NCI-H446 treated with DMSO at 0.1 percent for 48 hours (cell line): ENCODE measurements at regions not wholly inside any gene's neighbourhood (a gene's known extent, or its start where the extent isn't known, plus 50 kb on each side); places are given as distances from the start of the nearest gene placed in this dataset.

Experiments
- DNase-seq: peaks from one replicate; lab custom pipeline; 2025; lab: John Stamatoyannopoulos, UW

GRCh38 chr2:144156736-144157640 lies 362.9 kb downstream of the ZEB2 start:
- no peak for DNase-seq

- no peak for DNase-seq
Observed at GRCh38 chr2:144154205-144154604, 365.7 kb downstream of the ZEB2 start.

- DNase-seq: no peak
Observed at GRCh38 chr2:144152817-144153271, 367.1 kb downstream of the ZEB2 start.

DNA sequence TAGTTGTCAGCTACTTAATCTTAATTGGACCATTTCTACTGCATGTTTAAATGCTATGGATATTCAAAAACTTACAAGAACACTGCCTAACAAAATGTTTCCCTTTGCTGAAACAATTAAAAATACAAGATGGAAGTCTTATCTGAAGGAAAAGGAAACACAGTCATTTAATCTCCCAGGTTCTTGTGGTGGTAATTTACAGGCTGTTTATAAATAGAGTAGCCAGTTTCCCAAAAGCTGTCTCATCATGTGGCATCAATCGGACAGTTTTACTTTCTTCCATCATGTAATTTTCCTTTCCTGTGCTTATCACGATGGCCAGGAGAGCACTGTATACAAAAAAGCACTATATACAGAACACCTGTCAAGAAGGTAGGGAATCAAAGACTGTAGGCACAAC lies 368.1 kb downstream of the ZEB2 start:
- DNase-seq: no peak

- no peak for DNase-seq
Observed at GRCh38 chr2:144151405-144151804, 368.5 kb downstream of the ZEB2 start.

DNA sequence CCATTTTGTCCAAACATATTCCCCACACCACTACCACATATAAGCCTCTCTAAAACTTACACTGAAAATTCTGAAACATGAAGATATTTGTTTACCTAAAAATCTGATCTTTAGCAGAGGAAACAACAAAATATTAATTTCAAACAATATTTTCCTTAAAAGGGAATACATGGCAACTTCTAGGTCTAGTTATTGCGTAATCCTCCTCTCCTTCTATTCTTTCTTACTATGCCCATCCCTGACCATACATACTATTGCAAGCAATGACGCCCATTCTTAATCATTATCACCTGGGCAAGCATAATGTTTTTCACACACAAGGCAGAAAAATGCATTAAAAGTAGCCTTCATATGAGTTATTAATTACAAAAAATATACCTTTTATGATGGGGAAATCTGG lies 372.6 kb downstream of the ZEB2 start:
- DNase-seq: no peak

GRCh38 chr2:144146876-144147275 lies 373.0 kb downstream of the ZEB2 start:
- DNase-seq: no peak

DNA sequence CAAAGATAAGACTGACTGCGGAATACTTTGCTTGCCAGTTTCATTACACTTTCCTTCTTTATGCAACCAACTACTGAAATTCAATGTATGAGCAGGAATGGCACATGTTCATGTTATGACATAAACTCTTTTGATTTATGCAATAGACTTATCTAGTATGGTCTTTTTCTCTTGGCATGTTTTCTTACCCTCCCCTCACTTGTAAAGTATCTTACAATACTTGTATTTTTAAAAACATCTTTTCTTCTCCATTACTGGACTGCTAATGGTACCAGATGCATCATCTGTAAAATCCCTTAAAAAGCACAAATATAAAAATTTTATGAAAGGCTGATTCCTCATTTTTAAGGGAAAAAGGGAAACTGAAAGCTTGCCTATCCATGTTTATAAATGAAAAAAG lies 373.8 kb downstream of the ZEB2 start:
- no peak for DNase-seq

DNA sequence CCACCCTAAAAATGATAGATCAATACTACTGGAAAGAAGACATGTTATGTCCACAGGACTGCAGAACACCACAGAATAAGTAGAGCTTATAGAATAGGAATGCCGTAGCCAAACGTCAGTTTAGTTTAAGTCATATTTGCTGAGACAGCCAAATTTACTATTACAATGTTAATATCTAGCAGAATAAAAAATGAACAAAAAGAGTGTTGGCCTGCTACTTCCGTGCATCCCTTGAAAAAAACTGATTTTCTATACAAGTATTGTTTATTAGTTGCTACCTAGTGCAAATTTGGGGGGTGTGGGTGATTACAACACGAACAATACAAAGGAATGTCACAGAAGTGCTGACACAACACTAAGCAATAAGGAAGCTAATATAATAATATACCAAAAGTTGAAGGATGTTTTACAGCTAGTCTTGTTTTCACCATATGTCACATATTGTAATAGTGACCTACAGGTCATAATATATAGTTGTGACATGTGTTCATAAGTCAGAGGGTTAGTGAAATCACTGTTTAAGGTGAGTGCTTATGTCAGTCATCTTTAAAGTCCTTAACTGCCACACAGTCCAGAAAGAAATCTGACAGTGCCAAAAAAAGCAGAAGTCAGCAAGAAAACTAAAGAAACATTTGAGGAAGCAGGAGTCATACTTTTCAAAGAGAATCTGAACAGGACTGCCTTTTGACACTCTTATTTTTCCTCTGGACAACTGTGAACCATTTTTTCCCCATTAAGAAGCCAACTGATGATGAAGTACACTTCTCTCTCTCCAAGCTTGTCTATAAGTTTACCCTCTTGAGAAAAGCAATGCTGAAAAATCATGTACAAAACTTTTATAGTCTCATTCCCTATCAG lies 376.4 kb downstream of the ZEB2 start:
- no peak for DNase-seq

GRCh38 chr2:144140891-144141290 lies 379.0 kb downstream of the ZEB2 start:
- DNase-seq: no peak

- DNase-seq: no peak
Observed at GRCh38 chr2:144137705-144138428, 382.1 kb downstream of the ZEB2 start.

DNA sequence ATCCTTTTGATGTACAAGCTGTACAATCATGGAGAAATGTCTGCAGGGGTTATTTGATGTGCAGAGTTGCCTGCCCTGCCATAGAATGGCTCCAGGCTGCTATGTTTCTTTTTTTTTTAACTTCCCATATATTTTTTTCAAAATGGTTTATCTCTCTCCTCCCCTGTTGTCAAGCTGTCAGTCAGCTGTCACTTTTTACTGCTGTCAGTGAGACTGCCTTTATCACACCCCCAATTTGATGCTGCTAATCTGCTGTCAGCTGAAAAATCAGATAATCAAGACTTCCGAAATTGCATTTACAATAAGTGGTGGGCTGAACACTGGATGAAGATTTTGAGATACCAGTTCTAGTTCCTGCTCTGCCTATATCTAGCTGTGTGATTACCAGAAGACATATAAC lies 382.6 kb downstream of the ZEB2 start:
- DNase-seq: no peak

- no peak for DNase-seq
Observed at GRCh38 chr2:144136297-144137010, 383.5 kb downstream of the ZEB2 start.

DNA sequence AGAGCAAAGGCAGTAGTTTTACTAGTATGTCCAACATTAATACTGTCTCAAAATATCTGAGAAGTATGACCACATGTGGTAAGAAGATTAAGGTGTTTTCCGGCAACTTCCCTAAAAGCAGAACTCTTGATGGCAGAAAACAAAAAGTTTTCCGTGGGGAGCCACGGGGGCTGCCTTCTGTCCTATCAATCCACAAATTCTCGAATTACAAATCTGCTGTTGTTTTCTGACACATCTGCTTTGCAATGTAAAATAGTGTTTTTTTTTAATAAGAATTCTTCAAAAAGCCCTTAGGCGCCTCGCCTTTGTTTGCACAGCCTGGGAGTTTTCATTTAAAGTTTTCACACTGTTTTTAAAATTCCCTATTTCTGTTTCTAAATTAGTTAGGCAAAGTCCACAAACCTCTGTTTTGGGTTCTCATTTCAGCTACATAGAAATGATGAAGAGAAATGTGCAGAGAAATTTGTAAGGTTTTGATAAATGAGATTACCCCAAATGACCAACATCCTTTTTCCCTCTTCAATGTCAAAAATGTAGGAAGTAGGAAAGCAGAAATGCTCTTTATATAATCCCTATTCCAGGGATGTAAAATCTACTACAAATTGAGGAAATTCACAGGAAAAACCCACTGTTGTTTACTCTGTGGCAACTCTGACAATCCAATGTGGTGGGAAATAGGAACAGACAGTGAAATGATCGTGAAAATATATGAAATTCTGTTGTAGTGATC lies 385.8 kb downstream of the ZEB2 start:
- no peak for DNase-seq

GRCh38 chr2:144132357-144132756 lies 387.6 kb downstream of the ZEB2 start:
- DNase-seq: no peak

GRCh38 chr2:144131042-144131441 lies 388.9 kb downstream of the ZEB2 start:
- no peak for DNase-seq

- no peak for DNase-seq
Observed at GRCh38 chr2:144130551-144130950, 389.4 kb downstream of the ZEB2 start.

GRCh38 chr2:144128130-144128746 lies 391.7 kb downstream of the ZEB2 start:
- DNase-seq: no peak

DNA sequence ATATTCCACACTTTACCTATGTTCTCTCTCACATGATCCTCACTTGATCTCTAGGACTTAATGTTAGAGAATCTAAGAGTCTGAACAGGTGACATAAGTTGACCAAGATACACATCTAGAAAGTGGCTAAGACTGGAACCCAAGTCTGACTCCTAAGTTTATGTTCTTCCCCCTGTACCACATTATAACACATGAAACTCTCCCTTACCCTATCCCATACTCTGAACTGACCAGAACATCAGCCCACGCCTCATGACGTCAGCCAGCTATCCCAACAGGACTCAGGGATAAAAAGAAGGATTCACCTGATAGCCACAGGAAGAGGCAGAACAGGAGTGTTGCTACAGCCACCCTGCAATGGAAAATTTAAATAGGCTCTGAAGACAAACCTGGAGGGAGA lies 392.2 kb downstream of the ZEB2 start:
- DNase-seq: no peak

- DNase-seq: no peak
Observed at GRCh38 chr2:144126302-144126701, 393.6 kb downstream of the ZEB2 start.
